Muscle of leg (tissue), 3 donors: ENCODE measurements at regions not wholly inside any gene's neighbourhood (a gene's known extent, or its start where the extent isn't known, plus 50 kb on each side); places are given as distances from the start of the nearest gene placed in this dataset.
A peak's percentile ranks its signal among the peaks of the same experiment; 100 is the strongest.
"Not testable (repeated sequence)": the region's sequence is repeated elsewhere in the genome, so short reads cannot be mapped to it uniquely, and the experiment has no call there.

Experiments used
- DNase-seq: peaks from one replicate; pipeline ENCODE4 v3.0.0; 2013
- H3K27ac ChIP-seq: one replicate; pipeline ENCODE4 v1.5.1; 2013; ENCODE audit warnings: mild to moderate bottlenecking, low read length, control low read depth
- H3K27me3 ChIP-seq: one replicate; pipeline ENCODE4 v1.6.1; 2013; ENCODE audit warnings: low read length; ENCODE audit not compliant: control insufficient read depth, insufficient read depth
- H3K36me3 ChIP-seq: one replicate; pipeline ENCODE4 v1.6.1; 2013; ENCODE audit warnings: low read length; ENCODE audit not compliant: control insufficient read depth, insufficient read depth
- H3K4me1 ChIP-seq: one replicate; pipeline ENCODE4 v1.6.1; 2013; ENCODE audit warnings: low read length; ENCODE audit not compliant: control insufficient read depth, insufficient read depth
- H3K4me3 ChIP-seq: one replicate; pipeline ENCODE4 v1.5.1; 2013; ENCODE audit warnings: low read length, control low read depth
- H3K9me3 ChIP-seq: replicated peaks from 2 replicates; pipeline ENCODE4 v1.6.1; 2013; ENCODE audit warnings: low read depth, low read length; ENCODE audit not compliant: control insufficient read depth
- WGBS: methylation state at CpG from one replicate; pipeline ENCODE4 v1.1.5; 2013; ENCODE audit warnings: missing lambda C conversion rate; ENCODE audit not compliant: insufficient coverage; 5-methylcytosine and 5-hydroxymethylcytosine counted together

DNA sequence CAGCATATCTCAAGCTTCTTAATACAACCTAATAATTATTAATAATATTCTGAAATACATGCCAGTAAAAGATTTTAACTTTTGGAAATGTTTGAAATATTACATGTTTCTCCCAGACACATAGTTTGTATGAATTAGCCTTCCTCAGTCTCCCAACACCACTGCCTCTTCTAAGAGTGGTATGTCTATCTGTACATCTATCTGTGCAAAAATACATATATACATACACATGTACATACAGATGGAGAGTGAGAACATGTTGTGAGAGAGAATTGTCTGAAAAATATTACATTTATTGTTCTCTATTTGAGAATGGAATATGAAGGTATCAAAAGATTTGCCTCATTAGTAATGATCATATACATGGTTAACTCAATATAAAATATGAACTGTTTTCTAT, 1567.2 kb upstream of the PRR20A start:
- no peaks in the 10 kb centered on the region for H3K9me3 ChIP-seq
- no peak overlapping the region for H3K27ac ChIP-seq
- no peaks in the 10 kb centered on the region for H3K36me3 ChIP-seq
- H3K27me3 ChIP-seq = no peaks in the 10 kb centered on the region
- no peaks in the 10 kb centered on the region for H3K4me1 ChIP-seq
- H3K4me3 ChIP-seq = no peak overlapping the region
- no peak for DNase-seq

DNA sequence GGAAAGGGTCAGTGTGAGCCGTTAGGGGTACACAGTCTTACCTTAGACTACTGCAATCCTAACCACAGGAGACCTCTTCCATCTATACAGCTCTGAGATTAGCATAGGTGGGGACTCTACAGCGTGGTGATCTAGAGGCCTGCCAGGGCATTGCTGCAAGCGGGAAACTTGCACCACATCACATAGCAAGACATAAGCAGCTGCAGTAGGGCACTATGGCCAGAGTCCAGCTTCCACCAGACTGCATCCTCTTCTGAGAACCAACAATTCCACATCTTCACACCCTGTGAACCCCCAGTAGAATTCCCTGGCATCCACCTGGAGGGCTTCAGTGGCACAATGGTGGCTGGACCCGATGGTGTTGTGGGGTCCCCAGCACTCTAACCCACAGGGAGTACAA, 1564.3 kb upstream of the PRR20A start:
- H3K4me3 ChIP-seq = no peak overlapping the region
- WGBS = 86% methylated on average over 3 of the region's 4 CpGs

DNA sequence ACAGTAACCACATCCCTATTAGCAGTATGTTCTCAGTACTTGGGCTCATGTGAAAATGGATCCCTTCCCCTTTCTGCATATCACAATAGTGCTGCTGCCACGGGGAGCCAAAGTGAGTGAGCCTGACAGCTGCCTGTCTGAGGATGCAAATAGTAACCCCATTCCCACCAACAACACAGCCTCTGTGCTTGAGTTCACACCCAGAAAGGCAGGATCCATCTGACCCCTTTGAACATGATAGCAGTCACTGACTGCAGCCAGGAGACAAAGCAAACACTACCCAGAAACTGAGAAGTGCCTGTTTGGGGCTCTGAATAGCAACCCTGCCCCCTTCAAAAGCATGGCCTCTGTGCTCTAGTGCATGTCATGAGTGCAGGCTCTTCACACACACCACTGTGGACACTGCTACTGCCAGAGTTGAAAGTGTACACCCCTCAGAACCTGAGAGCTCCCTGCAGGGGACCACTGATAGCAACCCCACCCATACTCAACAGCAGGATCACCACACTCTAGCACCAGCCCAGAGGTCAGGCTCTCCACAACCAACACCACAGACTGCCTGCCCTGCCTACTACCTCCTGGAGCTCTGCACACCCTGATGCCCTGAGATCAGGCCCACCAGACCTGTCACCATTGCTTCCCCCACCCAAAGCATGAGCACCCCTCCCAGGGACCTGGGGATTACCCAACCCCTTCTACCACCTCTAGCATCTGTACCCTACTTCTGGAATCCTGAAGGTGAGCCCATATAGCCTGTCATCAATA, 1563.5 kb upstream of the PRR20A start:
- no peaks in the 10 kb centered on the region for H3K4me1 ChIP-seq
- no peaks in the 10 kb centered on the region for H3K9me3 ChIP-seq
- H3K4me3 ChIP-seq = no peak overlapping the region
- no peaks in the 10 kb centered on the region for H3K36me3 ChIP-seq
- H3K27me3 ChIP-seq = no peaks in the 10 kb centered on the region
- WGBS = no CpG with 5 or more reads among the region's 1 CpG
- peak; percentile 19 for DNase-seq
- H3K27ac ChIP-seq = no peak overlapping the region

More for the DNA sequence above, 1564.3 kb upstream of the PRR20A start:
- Histone ChIP-seq H3K4me1 (no peaks in the 10 kb centered on the region), H3K9me3 (no peaks in the 10 kb centered on the region), H3K36me3 (no peaks in the 10 kb centered on the region), H3K27ac (no peak overlapping the region), H3K27me3 (no peaks in the 10 kb centered on the region)
- no peak for DNase-seq

DNA sequence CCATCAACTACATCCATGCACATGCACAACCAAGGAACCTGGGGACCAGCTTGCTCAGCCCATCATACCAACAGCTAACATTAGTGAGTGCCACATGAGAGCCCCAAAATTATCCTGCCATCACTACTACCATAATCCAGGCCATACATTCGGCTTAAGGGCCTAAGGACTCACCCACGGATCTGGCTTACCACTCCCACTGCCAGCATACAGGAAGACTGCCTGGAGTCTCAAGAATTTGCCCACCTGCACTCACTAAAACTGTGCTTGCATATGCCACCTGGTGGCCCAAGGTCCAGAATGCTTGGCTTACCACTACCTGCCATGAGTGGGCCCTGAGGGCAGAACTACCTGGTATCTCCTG, 1562.9 kb upstream of the PRR20A start:
- Histone ChIP-seq H3K9me3 (no peaks in the 10 kb centered on the region), H3K36me3 (no peaks in the 10 kb centered on the region), H3K4me1 (no peaks in the 10 kb centered on the region), H3K27ac (no peak overlapping the region), H3K27me3 (no peaks in the 10 kb centered on the region), H3K4me3 (no peak overlapping the region)
- 93% methylated on average over 2 of the region's 2 CpGs for WGBS
- no peak for DNase-seq

DNA sequence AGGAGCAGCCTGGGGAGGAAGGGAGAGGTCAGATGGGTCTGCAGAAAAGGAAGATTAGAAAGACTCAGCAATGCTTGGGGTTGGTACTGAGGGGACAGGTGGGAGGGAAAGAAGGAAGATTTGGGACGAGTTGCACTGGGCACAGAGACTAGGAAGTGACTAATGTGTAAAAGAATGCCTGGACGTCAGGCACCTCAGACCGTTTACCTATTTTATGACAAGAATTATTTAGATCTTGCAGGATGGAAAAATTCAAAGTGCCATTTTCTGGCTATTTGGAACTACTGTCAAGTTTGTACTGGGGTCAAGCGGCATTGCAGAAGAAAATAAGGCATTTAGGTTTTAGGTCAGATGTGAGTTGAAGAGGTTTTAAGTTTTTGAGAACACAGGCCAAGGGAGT, 1558.4 kb upstream of the PRR20A start:
- H3K36me3 ChIP-seq, DNase-seq, H3K27ac ChIP-seq, H3K9me3 ChIP-seq, H3K4me3 ChIP-seq, H3K4me1 ChIP-seq, H3K27me3 ChIP-seq: not testable (repeated sequence)
- no CpG with 5 or more reads among the region's 4 CpGs for WGBS

DNA sequence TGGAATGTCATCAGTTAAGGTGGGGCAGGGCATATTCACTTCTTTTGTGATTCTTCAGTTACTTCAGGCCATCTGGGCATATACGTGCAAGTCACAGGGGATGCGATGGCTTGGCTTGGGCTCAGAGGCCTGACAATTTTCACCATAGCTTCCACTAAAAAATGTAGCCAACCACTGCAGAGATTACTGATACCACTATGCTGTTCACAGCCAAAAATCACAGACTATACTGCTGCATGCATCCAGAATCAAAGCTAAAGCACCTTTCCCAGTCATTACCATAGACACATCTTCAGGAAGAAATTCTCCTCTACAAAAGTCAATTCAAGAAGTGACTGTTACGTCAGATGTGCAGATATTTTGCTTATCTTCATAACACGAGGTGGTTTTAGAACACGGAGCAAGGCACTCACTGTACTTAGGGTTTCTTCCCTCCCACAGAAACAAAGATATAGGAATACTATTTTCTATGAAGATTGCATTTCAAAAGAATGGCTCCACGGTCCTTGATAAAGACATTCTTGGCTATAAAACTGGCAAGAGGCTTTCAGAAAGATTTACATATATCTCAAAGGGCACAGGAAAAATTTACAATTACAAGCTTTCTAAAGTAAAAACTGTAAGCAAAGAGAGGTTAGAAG, 1556.6 kb upstream of the PRR20A start:
- Histone ChIP-seq H3K4me3 (no peak overlapping the region), H3K27ac (no peak overlapping the region), H3K4me1 (no peaks in the 10 kb centered on the region), H3K9me3 (peaks cover 5% of the 10 kb centered on the region), H3K27me3 (no peaks in the 10 kb centered on the region), H3K36me3 (no peaks in the 10 kb centered on the region)
- no peak for DNase-seq
- WGBS = no CpG with 5 or more reads among the region's 6 CpGs

DNA sequence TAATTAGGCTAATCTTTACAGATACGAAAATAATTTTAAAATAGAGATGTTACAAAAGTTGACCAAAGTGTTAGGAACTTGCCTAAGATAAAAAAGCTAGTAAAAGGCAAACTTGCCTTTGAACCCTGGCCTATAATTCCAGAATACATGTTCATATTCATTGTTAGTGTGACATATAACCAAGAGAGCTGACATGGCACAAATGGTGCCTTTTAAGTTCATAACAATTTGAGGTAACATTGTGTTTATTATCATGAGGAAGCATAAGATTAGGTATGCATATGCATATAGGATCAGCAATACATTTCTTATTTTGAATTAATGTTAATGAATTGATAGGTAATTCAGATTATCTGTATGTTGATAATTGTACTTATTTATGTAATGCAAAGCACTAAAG, 1537.9 kb upstream of the PRR20A start:
- no peak overlapping the region for H3K4me3 ChIP-seq
- DNase-seq = no peak
- no peaks in the 10 kb centered on the region for H3K9me3 ChIP-seq
- H3K36me3 ChIP-seq = no peaks in the 10 kb centered on the region
- no CpG with 5 or more reads among the region's 1 CpG for WGBS
- H3K4me1 ChIP-seq = no peaks in the 10 kb centered on the region
- no peaks in the 10 kb centered on the region for H3K27me3 ChIP-seq
- H3K27ac ChIP-seq = no peak overlapping the region

DNA sequence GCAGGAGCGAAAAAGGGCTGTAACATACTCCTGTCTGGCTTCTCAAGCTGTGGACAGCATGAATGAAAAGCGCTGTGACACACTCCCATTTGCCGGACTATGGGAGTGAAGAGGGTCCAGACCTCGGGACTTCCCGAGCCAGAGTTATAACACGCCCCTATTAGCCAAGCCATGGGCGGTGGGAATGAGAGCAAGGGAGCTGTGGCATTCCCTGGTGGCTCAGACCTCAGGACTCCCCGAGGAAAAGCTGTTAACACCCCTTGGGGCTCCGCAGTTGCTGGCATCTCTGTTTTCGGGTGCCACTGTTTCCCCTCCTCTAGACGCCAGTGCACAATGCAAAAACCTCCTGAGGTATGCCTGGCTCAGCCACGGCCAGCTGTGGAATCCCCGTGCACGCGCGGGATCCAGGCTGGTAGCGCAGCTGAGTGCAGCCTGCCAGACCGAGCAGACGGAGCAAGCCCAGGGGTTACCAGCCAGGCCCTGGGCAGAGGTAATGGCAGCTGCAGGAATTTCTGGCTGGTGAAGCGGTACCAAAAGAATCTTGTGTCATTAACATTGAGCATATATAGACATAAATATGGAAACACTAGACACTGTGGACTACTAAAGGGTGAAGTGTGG, 1534.6 kb upstream of the PRR20A start:
- DNase-seq = no peak
- Histone ChIP-seq H3K9me3 (no peaks in the 10 kb centered on the region), H3K4me3 (no peak overlapping the region), H3K27me3 (no peaks in the 10 kb centered on the region), H3K4me1 (no peaks in the 10 kb centered on the region), H3K27ac (no peak overlapping the region), H3K36me3 (no peaks in the 10 kb centered on the region)
- WGBS = 93% methylated on average over 19 of the region's 20 CpGs

DNA sequence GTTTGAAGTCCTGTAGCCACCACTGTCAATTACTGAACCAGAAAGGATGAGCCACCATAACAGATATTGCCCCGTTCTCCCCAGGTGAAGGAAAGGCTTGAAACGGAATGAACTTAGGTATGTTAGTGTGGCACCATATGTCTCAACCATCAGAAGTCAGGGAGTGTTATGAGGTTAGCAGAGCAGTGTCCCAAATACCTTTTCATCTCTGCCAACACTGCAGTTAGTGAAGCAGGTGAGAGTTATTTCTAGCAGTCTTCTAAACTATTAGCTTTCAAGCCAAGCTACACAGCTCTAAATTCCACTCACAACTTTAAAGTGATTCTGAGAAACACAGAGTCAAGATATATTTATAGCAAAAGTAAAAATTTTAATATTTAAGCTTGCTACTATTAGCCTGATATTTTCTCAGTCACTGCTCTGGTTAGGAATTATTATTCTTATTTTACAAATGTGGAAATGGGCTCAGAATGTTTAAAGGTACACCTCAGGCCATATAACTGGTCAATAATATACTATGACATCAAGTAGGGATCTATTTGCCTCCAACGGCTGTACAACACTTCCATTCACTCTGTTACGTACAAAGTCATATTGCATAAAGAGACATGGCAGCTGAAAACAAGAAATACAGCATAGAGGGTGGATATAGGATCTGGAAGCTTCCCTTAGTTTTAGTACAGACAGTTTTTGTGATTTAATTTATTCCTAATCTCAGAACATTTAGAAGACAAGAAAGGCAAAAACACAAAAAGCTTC, 1527.1 kb upstream of the PRR20A start:
- DNase-seq = peak; percentile 23
- H3K27me3 ChIP-seq = no peaks in the 10 kb centered on the region
- no peaks in the 10 kb centered on the region for H3K36me3 ChIP-seq
- H3K4me3 ChIP-seq = no peak overlapping the region
- H3K9me3 ChIP-seq = no peaks in the 10 kb centered on the region
- no CpG with 5 or more reads among the region's 4 CpGs for WGBS
- no peak overlapping the region for H3K27ac ChIP-seq
- H3K4me1 ChIP-seq = no peaks in the 10 kb centered on the region

DNA sequence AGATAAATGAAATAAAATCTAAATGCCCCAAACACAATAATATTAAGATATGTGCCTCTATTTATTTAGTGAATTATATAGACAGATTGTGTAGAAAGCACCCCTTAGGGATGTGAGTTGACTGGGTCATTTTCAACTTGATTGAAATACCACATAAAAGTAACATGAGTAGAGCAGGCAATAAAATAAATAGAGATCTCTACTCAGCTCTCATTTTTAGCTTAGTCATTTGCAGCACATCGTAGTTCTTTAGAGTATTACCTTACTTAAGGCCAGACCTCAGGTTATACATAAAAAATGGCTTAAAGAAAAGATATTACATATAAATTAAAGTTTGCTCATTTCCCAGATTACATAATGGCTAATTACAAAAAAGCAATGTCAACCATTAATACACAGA, 1525.6 kb upstream of the PRR20A start:
- WGBS = no CpG with 5 or more reads among the region's 1 CpG
- no peak for DNase-seq
- no peak overlapping the region for H3K27ac ChIP-seq
- no peak overlapping the region for H3K4me3 ChIP-seq
- H3K4me1 ChIP-seq = no peaks in the 10 kb centered on the region
- no peaks in the 10 kb centered on the region for H3K27me3 ChIP-seq
- no peaks in the 10 kb centered on the region for H3K9me3 ChIP-seq
- H3K36me3 ChIP-seq = no peaks in the 10 kb centered on the region
